HEK293 (cell line): ENCODE measurements at regions not wholly inside any gene's neighbourhood (a gene's known extent, or its start where the extent isn't known, plus 50 kb on each side); places are given as distances from the start of the nearest gene placed in this dataset.

Source experiments
- CTCF ChIA-PET: fragments of 350-600 bp; formaldehyde crosslinking; extraction: SDS; loops from one replicate; lab custom pipeline; 2021; ENCODE audit warnings: antibody characterized with exemption; lab: Yijun Ruan, JAX
- POLR2A ChIA-PET: fragments of 300-600 bp; formaldehyde crosslinking; extraction: SDS; loops from one replicate; lab custom pipeline; 2020; ENCODE audit warnings: antibody characterized with exemption, inconsistent platforms; lab: Yijun Ruan, JAX
- H3K27ac ChIP-seq: fragments of 200-500 bp; sonication (Bioruptor generic); 2 replicates; pipeline ENCODE4 v1.5.1; 2014; ENCODE audit warnings: low read depth, low read length, control low read depth, inconsistent platforms; ENCODE audit errors: extremely low read depth
- H3K36me3 ChIP-seq, 2 experiments: fragments of 200-500 bp in 1 of 2; sonication (Bioruptor generic) in 1 of 2; 1 replicate in 1 of 2; 2 replicates in 1 of 2; pipeline ENCODE4 v1.5.1; 2014 to 2017; ENCODE audit warnings: inconsistent platforms in 2 of 2, low read length in 2 of 2; ENCODE audit not compliant: control insufficient read depth in 2 of 2, insufficient read depth in 1 of 2
- H3K4me1 ChIP-seq: fragments of 200-500 bp; sonication (Bioruptor generic); 2 replicates; pipeline ENCODE4 v1.5.1; 2014; ENCODE audit warnings: mild to moderate bottlenecking, low read length, inconsistent platforms; ENCODE audit not compliant: control insufficient read depth, insufficient read depth
- H3K4me3 ChIP-seq: 2 replicates; pipeline ENCODE4 v1.5.1; 2011; ENCODE audit warnings: low read depth, mild to moderate bottlenecking, control low read depth, low read length, moderate library complexity
- H3K9me3 ChIP-seq: fragments of 200-500 bp; sonication (Bioruptor generic); 2 replicates; pipeline ENCODE4 v1.5.1; 2014; ENCODE audit warnings: low read depth, low read length, inconsistent platforms; ENCODE audit not compliant: control insufficient read depth, insufficient read depth
- EGR2 ChIP-seq: fragments of 450-650 bp; formaldehyde crosslinking; IDR thresholded peaks from 2 replicates; pipeline ENCODE4 v1.5.1; 2016; ENCODE audit warnings: low read depth, missing biosample characterization, missing genetic modification characterization
- FEZF1 ChIP-seq: fragments of 450-650 bp; formaldehyde crosslinking; IDR thresholded peaks from 2 replicates; pipeline ENCODE4 v1.5.1; 2016; ENCODE audit warnings: missing biosample characterization, missing genetic modification characterization
- KLF8 ChIP-seq: fragments of 450-650 bp; formaldehyde crosslinking; IDR thresholded peaks from 2 replicates; pipeline ENCODE4 v1.5.1; 2016; ENCODE audit warnings: missing biosample characterization, missing genetic modification characterization
- OVOL3 ChIP-seq: fragments of 450-650 bp; formaldehyde crosslinking; IDR thresholded peaks from 2 replicates; pipeline ENCODE4 v1.5.1; 2016; ENCODE audit warnings: missing biosample characterization, missing genetic modification characterization
- PRDM2 ChIP-seq: fragments of 450-650 bp; formaldehyde crosslinking; IDR thresholded peaks from 2 replicates; pipeline ENCODE4 v1.5.1; 2016; ENCODE audit warnings: missing biosample characterization, missing genetic modification characterization, borderline replicate concordance
- SP7 ChIP-seq: fragments of 450-650 bp; formaldehyde crosslinking; IDR thresholded peaks from 2 replicates; pipeline ENCODE4 v1.5.1; 2016; ENCODE audit warnings: missing biosample characterization, missing genetic modification characterization
- YY2 ChIP-seq: fragments of 450-650 bp; formaldehyde crosslinking; IDR thresholded peaks from 2 replicates; pipeline ENCODE4 v1.5.1; 2016; ENCODE audit warnings: missing biosample characterization, missing genetic modification characterization
- ZBTB21 ChIP-seq: fragments of 450-650 bp; formaldehyde crosslinking; IDR thresholded peaks from 2 replicates; pipeline ENCODE4 v1.5.1; 2017; ENCODE audit warnings: missing biosample characterization, missing genetic modification characterization
- ZFHX2 ChIP-seq: fragments of 450-650 bp; formaldehyde crosslinking; conservative IDR thresholded peaks from 2 replicates; pipeline ENCODE4 v1.5.1; 2016; ENCODE audit warnings: missing biosample characterization, missing genetic modification characterization
- ZFP41 ChIP-seq: fragments of 450-650 bp; formaldehyde crosslinking; IDR thresholded peaks from 2 replicates; pipeline ENCODE4 v1.5.1; 2016; ENCODE audit warnings: missing biosample characterization, missing genetic modification characterization, borderline replicate concordance
- ZNF114 ChIP-seq: fragments of 450-650 bp; formaldehyde crosslinking; IDR thresholded peaks from 2 replicates; pipeline ENCODE4 v1.5.0; 2017; ENCODE audit warnings: missing biosample characterization, missing genetic modification characterization
- ZNF175 ChIP-seq: fragments of 450-650 bp; formaldehyde crosslinking; IDR thresholded peaks from 2 replicates; pipeline ENCODE4 v1.5.1; 2016; ENCODE audit warnings: missing biosample characterization, missing genetic modification characterization
- ZNF23 ChIP-seq: fragments of 450-650 bp; formaldehyde crosslinking; IDR thresholded peaks from 2 replicates; pipeline ENCODE4 v1.5.1; 2016; ENCODE audit warnings: missing biosample characterization, missing genetic modification characterization, borderline replicate concordance
- ZNF350 ChIP-seq: fragments of 450-650 bp; formaldehyde crosslinking; IDR thresholded peaks from 2 replicates; pipeline ENCODE4 v1.5.0; 2017; ENCODE audit warnings: missing biosample characterization, mild to moderate bottlenecking, missing genetic modification characterization
- ZNF366 ChIP-seq: fragments of 450-650 bp; formaldehyde crosslinking; conservative IDR thresholded peaks from 2 replicates; pipeline ENCODE4 v1.5.1; 2016; ENCODE audit warnings: missing biosample characterization, missing genetic modification characterization
- ZNF391 ChIP-seq: fragments of 450-650 bp; formaldehyde crosslinking; IDR thresholded peaks from 2 replicates; pipeline ENCODE4 v1.5.1; 2016; ENCODE audit warnings: low read depth, missing biosample characterization, missing genetic modification characterization, borderline replicate concordance
- ZNF513 ChIP-seq: fragments of 450-650 bp; IDR thresholded peaks from 2 replicates; pipeline ENCODE4 v1.5.1; 2018; ENCODE audit warnings: missing biosample characterization, missing genetic modification characterization
- ZNF544 ChIP-seq: fragments of 450-650 bp; formaldehyde crosslinking; IDR thresholded peaks from 2 replicates; pipeline ENCODE4 v1.5.0; 2017; ENCODE audit warnings: missing biosample characterization, missing genetic modification characterization
- ZNF626 ChIP-seq: fragments of 450-650 bp; sonication (Bioruptor Pico); formaldehyde crosslinking; IDR thresholded peaks from 2 replicates; pipeline ENCODE4 v1.5.1; 2018; ENCODE audit warnings: missing biosample characterization, missing genetic modification characterization, inconsistent platforms
- ZNF785 ChIP-seq: fragments of 450-650 bp; formaldehyde crosslinking; IDR thresholded peaks from 2 replicates; pipeline ENCODE4 v1.5.1; 2016; ENCODE audit warnings: missing biosample characterization, missing genetic modification characterization
- ZSCAN16 ChIP-seq: fragments of 450-650 bp; formaldehyde crosslinking; IDR thresholded peaks from 2 replicates; pipeline ENCODE4 v1.5.1; 2016; ENCODE audit warnings: missing biosample characterization, missing genetic modification characterization
- TF ChIP-seq, protein P1 (sequence below): fragments of 450-650 bp; IDR thresholded peaks from 2 replicates; pipeline ENCODE4 v1.5.1; 2018; ENCODE audit warnings: missing biosample characterization, mild to moderate bottlenecking, missing genetic modification characterization

DNA sequence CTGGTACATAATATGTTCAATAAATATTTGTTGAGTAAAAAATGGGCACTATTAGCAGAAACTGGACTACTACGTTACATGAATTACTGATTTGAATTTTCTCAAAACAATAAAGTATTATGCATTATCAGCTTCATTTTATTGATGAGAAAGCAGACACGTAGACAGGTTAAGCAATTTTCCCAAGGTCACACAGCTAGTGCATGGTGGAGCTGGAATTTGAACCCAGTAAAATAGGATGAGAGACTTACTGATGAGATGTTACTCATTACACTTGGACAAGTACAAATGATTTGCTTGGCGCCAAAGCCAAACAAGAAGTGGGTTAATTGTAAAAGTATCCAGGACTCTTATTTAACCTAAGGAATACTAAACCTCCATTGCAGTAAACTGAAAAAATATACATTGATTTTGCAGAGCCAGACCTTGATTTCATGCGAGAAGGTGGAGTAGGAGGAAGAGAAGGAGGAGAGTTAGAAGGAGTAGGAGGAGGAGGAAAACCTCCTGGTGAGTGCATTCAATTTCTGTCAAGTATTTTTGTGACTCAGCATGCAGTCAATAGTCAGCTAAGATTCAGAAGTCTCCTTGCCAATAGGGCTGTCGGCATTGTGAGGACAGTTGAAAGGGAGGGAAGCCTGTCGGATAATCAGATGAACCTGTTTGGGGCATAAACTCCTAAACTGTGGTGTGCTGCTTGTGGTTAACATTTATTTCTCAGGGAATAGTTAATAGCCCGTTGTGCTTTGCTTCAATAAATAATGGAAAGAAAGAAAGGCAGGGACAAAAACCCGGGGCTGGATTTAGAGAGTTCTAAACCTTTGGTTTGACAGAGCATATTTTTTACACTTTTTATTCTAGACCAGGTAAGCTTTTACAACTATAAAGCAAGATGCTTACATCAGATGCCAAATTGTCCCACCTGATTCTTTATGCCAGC, 77.0 kb upstream of the TACR1 start:
- ChIA-PET POLR2A (no interaction called here), CTCF (interaction anchor here (0.6 to 0.8 kb wide), 5 partner anchors 16 to 212 kb away, joined by 3 to 4 read pairs (median 3); no protein-coding TSS in a partner anchor)
- Histone ChIP-seq H3K4me3 (no peak overlapping the region), H3K36me3 (no peaks in the 10 kb centered on the region), H3K27ac (no peak overlapping the region), H3K9me3 (no peaks in the 10 kb centered on the region), H3K4me1 (no peaks in the 10 kb centered on the region)
- no peak for TF ChIP-seq ZNF23
- TF ChIP-seq FEZF1 (tag by site-specific recombination): no peak
- no peak for TF ChIP-seq ZNF114 (tag by site-specific recombination)
- TF ChIP-seq ZSCAN16 (tag by site-specific recombination): no peak
- no peak for TF ChIP-seq OVOL3 (tag by site-specific recombination)
- no peak for TF ChIP-seq ZNF366 (tag by site-specific recombination)
- TF ChIP-seq SP7: no peak
- TF ChIP-seq, protein P1, sequence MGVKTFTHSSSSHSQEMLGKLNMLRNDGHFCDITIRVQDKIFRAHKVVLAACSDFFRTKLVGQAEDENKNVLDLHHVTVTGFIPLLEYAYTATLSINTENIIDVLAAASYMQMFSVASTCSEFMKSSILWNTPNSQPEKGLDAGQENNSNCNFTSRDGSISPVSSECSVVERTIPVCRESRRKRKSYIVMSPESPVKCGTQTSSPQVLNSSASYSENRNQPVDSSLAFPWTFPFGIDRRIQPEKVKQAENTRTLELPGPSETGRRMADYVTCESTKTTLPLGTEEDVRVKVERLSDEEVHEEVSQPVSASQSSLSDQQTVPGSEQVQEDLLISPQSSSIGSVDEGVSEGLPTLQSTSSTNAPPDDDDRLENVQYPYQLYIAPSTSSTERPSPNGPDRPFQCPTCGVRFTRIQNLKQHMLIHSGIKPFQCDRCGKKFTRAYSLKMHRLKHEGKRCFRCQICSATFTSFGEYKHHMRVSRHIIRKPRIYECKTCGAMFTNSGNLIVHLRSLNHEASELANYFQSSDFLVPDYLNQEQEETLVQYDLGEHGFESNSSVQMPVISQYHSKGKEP: no peak
- TF ChIP-seq EGR2: peak; percentile 72
- no peak for TF ChIP-seq ZFP41 (tag by site-specific recombination)
- TF ChIP-seq ZFHX2 (tag by site-specific recombination): peak; percentile 71
- TF ChIP-seq ZNF350 (tag by site-specific recombination): no peak
- no peak for TF ChIP-seq KLF8 (tag by site-specific recombination)
- no peak for TF ChIP-seq YY2 (tag by site-specific recombination)
- no peak for TF ChIP-seq ZNF626 (tag by site-specific recombination)
- TF ChIP-seq ZBTB21: no peak
- TF ChIP-seq ZNF391: no peak

- ChIA-PET POLR2A (no interaction called here), CTCF (interaction anchor here (0.8 kb wide), 1 partner anchor 129 kb away, joined by 3 read pairs; no protein-coding TSS in a partner anchor)
- no peak overlapping the region for H3K4me3 ChIP-seq
- no peaks in the 10 kb centered on the region for H3K36me3 ChIP-seq
- no peak overlapping the region for H3K27ac ChIP-seq
- H3K9me3 ChIP-seq: no peaks in the 10 kb centered on the region
- no peak for TF ChIP-seq ZNF544 (tag by site-specific recombination)
- TF ChIP-seq ZNF785 (tag by site-specific recombination): no peak
- no peak for TF ChIP-seq ZFHX2 (tag by site-specific recombination)
- TF ChIP-seq ZNF513: no peak
- TF ChIP-seq PRDM2 (tag by site-specific recombination): no peak
- no peak for TF ChIP-seq ZNF175 (tag by site-specific recombination)
- H3K4me1 ChIP-seq: no peaks in the 10 kb centered on the region
Measured at GRCh38 chr2:75274936-75275335, 75.6 kb upstream of the TACR1 start.
